ENCODE measurements at regions not wholly inside any gene's neighbourhood (a gene's known extent, or its start where the extent isn't known, plus 50 kb on each side); places are given as distances from the start of the nearest gene placed in this dataset.

- TF ChIP-seq EZH2phosphoT487 (IDR thresholded peaks at IDR 0.05; ENCODE audit: borderline replicate concordance), result no peak
- TF ChIP-seq, protein P1, sequence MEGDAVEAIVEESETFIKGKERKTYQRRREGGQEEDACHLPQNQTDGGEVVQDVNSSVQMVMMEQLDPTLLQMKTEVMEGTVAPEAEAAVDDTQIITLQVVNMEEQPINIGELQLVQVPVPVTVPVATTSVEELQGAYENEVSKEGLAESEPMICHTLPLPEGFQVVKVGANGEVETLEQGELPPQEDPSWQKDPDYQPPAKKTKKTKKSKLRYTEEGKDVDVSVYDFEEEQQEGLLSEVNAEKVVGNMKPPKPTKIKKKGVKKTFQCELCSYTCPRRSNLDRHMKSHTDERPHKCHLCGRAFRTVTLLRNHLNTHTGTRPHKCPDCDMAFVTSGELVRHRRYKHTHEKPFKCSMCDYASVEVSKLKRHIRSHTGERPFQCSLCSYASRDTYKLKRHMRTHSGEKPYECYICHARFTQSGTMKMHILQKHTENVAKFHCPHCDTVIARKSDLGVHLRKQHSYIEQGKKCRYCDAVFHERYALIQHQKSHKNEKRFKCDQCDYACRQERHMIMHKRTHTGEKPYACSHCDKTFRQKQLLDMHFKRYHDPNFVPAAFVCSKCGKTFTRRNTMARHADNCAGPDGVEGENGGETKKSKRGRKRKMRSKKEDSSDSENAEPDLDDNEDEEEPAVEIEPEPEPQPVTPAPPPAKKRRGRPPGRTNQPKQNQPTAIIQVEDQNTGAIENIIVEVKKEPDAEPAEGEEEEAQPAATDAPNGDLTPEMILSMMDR (conservative IDR thresholded peaks at IDR 0.05; ENCODE audit: low read length), result no peak
- Histone ChIP-seq H3K9ac (ENCODE audit: low read depth, low read length, poor library complexity, severe bottlenecking) (no peak overlapping the region), H3K79me2 (ENCODE audit: insufficient read depth, low read length) (no peaks in the 10 kb centered on the region), H3K36me3 (ENCODE audit: insufficient read depth, low read length) (no peaks in the 10 kb centered on the region), H3K4me2 (ENCODE audit: low read depth, low read length, poor library complexity, severe bottlenecking) (no peak overlapping the region), H4K20me1 (ENCODE audit: insufficient read depth, low read length, poor library complexity, severe bottlenecking) (no peaks in the 10 kb centered on the region), H2AFZ (ENCODE audit: low read length) (no peak overlapping the region), H3K4me1 (ENCODE audit: insufficient read depth, low read length, poor library complexity, severe bottlenecking) (no peaks in the 10 kb centered on the region), H3K4me3 (ENCODE audit: low read length, poor library complexity, severe bottlenecking) (no peak overlapping the region), H3K27me3 (ENCODE audit: insufficient read depth, low read length, poor library complexity, severe bottlenecking) (no peaks in the 10 kb centered on the region), H3F3A (ENCODE audit: low read depth) (no peaks in the 10 kb centered on the region), H3K9me3 (ENCODE audit: insufficient read depth, low read depth, low read length) (no peaks in the 10 kb centered on the region), H3K9me2 (replicated peaks; ENCODE audit: low read depth, low read length) (no peaks in the 10 kb centered on the region)
These were observed 195.5 kb upstream of the TMC3 start for GRCh38 chr15:81569286-81570080.

GRCh38 chr15:81567924-81568323 lies 193.9 kb upstream of the TMC3 start:
- no peaks in the 10 kb centered on the region for H3K9me2 ChIP-seq (replicated peaks; ENCODE audit: low read depth, low read length)
- no peak overlapping the region for H3K4me3 ChIP-seq (ENCODE audit: low read length, poor library complexity, severe bottlenecking)
- H3K9ac ChIP-seq (ENCODE audit: low read depth, low read length, poor library complexity, severe bottlenecking), result no peak overlapping the region
- no peak overlapping the region for H3K4me2 ChIP-seq (ENCODE audit: low read depth, low read length, poor library complexity, severe bottlenecking)
- H4K20me1 ChIP-seq (ENCODE audit: insufficient read depth, low read length, poor library complexity, severe bottlenecking), result no peaks in the 10 kb centered on the region
- no peaks in the 10 kb centered on the region for H3K36me3 ChIP-seq (ENCODE audit: insufficient read depth, low read length)
- H3F3A ChIP-seq (ENCODE audit: low read depth), result no peaks in the 10 kb centered on the region
- TF ChIP-seq, protein P1 (conservative IDR thresholded peaks at IDR 0.05; ENCODE audit: low read length), result no peak
- TF ChIP-seq EZH2phosphoT487 (IDR thresholded peaks at IDR 0.05; ENCODE audit: borderline replicate concordance), result no peak
- no peaks in the 10 kb centered on the region for H3K4me1 ChIP-seq (ENCODE audit: insufficient read depth, low read length, poor library complexity, severe bottlenecking)
- no peak overlapping the region for H2AFZ ChIP-seq (ENCODE audit: low read length)
- H3K79me2 ChIP-seq (ENCODE audit: insufficient read depth, low read length), result no peaks in the 10 kb centered on the region
- no peaks in the 10 kb centered on the region for H3K27me3 ChIP-seq (ENCODE audit: insufficient read depth, low read length, poor library complexity, severe bottlenecking)
- H3K9me3 ChIP-seq (ENCODE audit: insufficient read depth, low read depth, low read length), result no peaks in the 10 kb centered on the region

DNA sequence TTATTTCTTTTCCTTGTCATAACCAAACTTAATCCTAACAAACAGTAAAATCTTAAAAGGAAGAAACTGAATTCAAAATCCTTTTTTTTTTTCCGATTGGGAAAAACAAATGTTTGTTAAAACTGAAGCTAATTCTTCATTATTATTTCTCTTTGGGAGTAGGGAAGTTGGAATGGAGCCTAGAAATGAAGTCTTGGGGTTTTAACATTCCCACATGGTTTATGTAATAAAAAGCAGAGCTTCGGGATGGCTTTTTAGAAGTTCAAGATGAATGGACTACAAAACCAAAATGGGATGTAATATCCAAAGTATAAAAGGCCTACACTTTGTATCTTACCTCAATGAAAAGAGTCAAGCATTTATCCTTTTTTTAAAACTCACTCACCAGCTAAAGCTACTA lies 189.0 kb upstream of the TMC3 start:
- TF ChIP-seq EZH2phosphoT487 (IDR thresholded peaks at IDR 0.05; ENCODE audit: borderline replicate concordance), result no peak
- TF ChIP-seq, protein P1 (conservative IDR thresholded peaks at IDR 0.05; ENCODE audit: low read length), result no peak

More for the DNA sequence above, 189.0 kb upstream of the TMC3 start:
- Histone ChIP-seq H3K9ac (ENCODE audit: low read depth, low read length, poor library complexity, severe bottlenecking) (no peak overlapping the region), H3K9me3 (ENCODE audit: insufficient read depth, low read depth, low read length) (no peaks in the 10 kb centered on the region), H3F3A (ENCODE audit: low read depth) (no peaks in the 10 kb centered on the region), H4K20me1 (ENCODE audit: insufficient read depth, low read length, poor library complexity, severe bottlenecking) (no peaks in the 10 kb centered on the region), H3K4me3 (ENCODE audit: low read length, poor library complexity, severe bottlenecking) (no peak overlapping the region), H3K79me2 (ENCODE audit: insufficient read depth, low read length) (no peaks in the 10 kb centered on the region), H2AFZ (ENCODE audit: low read length) (no peak overlapping the region), H3K36me3 (ENCODE audit: insufficient read depth, low read length) (no peaks in the 10 kb centered on the region), H3K4me1 (ENCODE audit: insufficient read depth, low read length, poor library complexity, severe bottlenecking) (no peaks in the 10 kb centered on the region), H3K4me2 (ENCODE audit: low read depth, low read length, poor library complexity, severe bottlenecking) (no peak overlapping the region), H3K27me3 (ENCODE audit: insufficient read depth, low read length, poor library complexity, severe bottlenecking) (no peaks in the 10 kb centered on the region), H3K9me2 (replicated peaks; ENCODE audit: low read depth, low read length) (no peaks in the 10 kb centered on the region)

Measured in Loucy (cell line).